HepG2 (cell line): ENCODE measurements at regions not wholly inside any gene's neighbourhood (a gene's known extent, or its start where the extent isn't known, plus 50 kb on each side); places are given as distances from the start of the nearest gene placed in this dataset.

ENCODE experiments used
- ATAC-seq: fragments of 200-7000 bp; cut with Tn5 transposase; 3 replicates; pipeline ENCODE4 v1.9.1; 2020; ENCODE audit warnings: mild to moderate bottlenecking, moderate library complexity
- BruUV-seq: library from RNA; stranded (reverse); fragments of 400-500 nt; replicated peaks from 2 replicates; lab custom pipeline; 2021; lab: Mats Ljungman, UMichigan
- CTCF ChIA-PET: fragments of 300-600 bp; formaldehyde crosslinking; extraction: SDS; loops from one replicate; lab custom pipeline; 2021; ENCODE audit warnings: low total read pairs, inconsistent platforms, low intra/inter-chr PET ratio; lab: Yijun Ruan, JAX
- POLR2A ChIA-PET: fragments of 350-600 bp; sonication (Branson Sonifier 250); formaldehyde crosslinking; loops from one replicate; lab custom pipeline; 2020; ENCODE audit warnings: antibody characterized with exemption, inconsistent platforms; lab: Yijun Ruan, JAX
- DNase-seq: peaks from one replicate; pipeline ENCODE4 v3.0.0-alpha.2; 2015; ENCODE audit warnings: low spot score
- FAIRE-seq: peaks from 3 replicates; lab custom pipeline; 2011; peaks lifted over from hg19 to GRCh38; lab: Jason Lieb, UNC
- H2AFZ ChIP-seq: one replicate; pipeline ENCODE4 v1.6.1; 2011; ENCODE audit warnings: low read length, inconsistent platforms
- H3K27ac ChIP-seq: fragments of 300-600 bp; 3 replicates; pipeline ENCODE4 v1.8.0; 2011; ENCODE audit warnings: mixed run types, mild to moderate bottlenecking, mixed read lengths, low read length, inconsistent platforms; ENCODE audit not compliant: insufficient read depth; ENCODE audit errors: extremely low read length
- H3K27me3 ChIP-seq, 2 experiments: fragments of 200-600 bp in 1 of 2; 2 replicates in 1 of 2; 3 replicates in 1 of 2; pipeline versions ENCODE4 v1.6.0 to v1.8.0; 2011; ENCODE audit warnings: low read length in 2 of 2, mild to moderate bottlenecking in 2 of 2, moderate library complexity in 2 of 2, inconsistent platforms in 1 of 2; ENCODE audit not compliant: insufficient read depth in 2 of 2, control insufficient read depth in 1 of 2
- H3K36me3 ChIP-seq, 2 experiments: fragments of 200-600 bp in 1 of 2; replicated peaks in 1 of 2; 2 replicates in 1 of 2; 3 replicates in 1 of 2; pipeline versions ENCODE4 v1.5.1 to v1.8.0; 2011; ENCODE audit warnings: low read length in 2 of 2, inconsistent platforms in 1 of 2; ENCODE audit not compliant: insufficient read depth in 2 of 2, control insufficient read depth in 1 of 2
- H3K4me1 ChIP-seq: 2 replicates; pipeline ENCODE4 v1.5.1; 2012; ENCODE audit warnings: low read length, inconsistent platforms; ENCODE audit not compliant: insufficient read depth
- H3K4me2 ChIP-seq: 2 replicates; pipeline ENCODE4 v1.6.0; 2011; ENCODE audit warnings: low read depth, low read length, inconsistent platforms
- H3K4me3 ChIP-seq, 3 experiments: fragments of 200-600 bp in 1 of 3; sonication (generic), shearing (Covaris generic) in 1 of 3; replicated peaks in 1 of 3; 2 replicates each; pipeline ENCODE4 v1.5.1; 2011 to 2016; ENCODE audit warnings: low read length in 3 of 3, inconsistent platforms in 2 of 3, low read depth in 2 of 3, mild to moderate bottlenecking in 2 of 3, control low read depth in 1 of 3, mixed read lengths in 1 of 3; ENCODE audit not compliant: insufficient read depth in 1 of 3
- H3K79me2 ChIP-seq: one replicate; pipeline ENCODE4 v1.6.1; 2011; ENCODE audit warnings: low read length, inconsistent platforms; ENCODE audit not compliant: insufficient read depth
- H3K9ac ChIP-seq: 2 replicates; pipeline ENCODE4 v1.6.0; 2011; ENCODE audit warnings: mild to moderate bottlenecking, low read depth, low read length, inconsistent platforms; ENCODE audit not compliant: insufficient read depth
- H3K9me3 ChIP-seq: 2 replicates; pipeline ENCODE4 v1.5.1; 2012; ENCODE audit warnings: mild to moderate bottlenecking, low read length
- H4K20me1 ChIP-seq: 2 replicates; pipeline ENCODE4 v1.6.0; 2011; ENCODE audit warnings: inconsistent platforms, mild to moderate bottlenecking, low read length, moderate library complexity; ENCODE audit not compliant: insufficient read depth
- ATF6 ChIP-seq: sonication (generic); formaldehyde crosslinking; conservative IDR thresholded peaks from 2 replicates; pipeline ENCODE4 v1.4.0; 2020; ENCODE audit warnings: missing genetic modification reagents
- E2F5 ChIP-seq: sonication (generic); formaldehyde crosslinking; conservative IDR thresholded peaks from 2 replicates; pipeline ENCODE4 v1.4.0; 2020; ENCODE audit warnings: missing genetic modification reagents
- GATAD1 ChIP-seq: IDR thresholded peaks from 2 replicates; pipeline ENCODE4 v1.6.1; 2016; ENCODE audit warnings: missing genetic modification reagents, missing compliant biosample characterization
- GZF1 ChIP-seq: sonication (generic); formaldehyde crosslinking; IDR thresholded peaks from 2 replicates; pipeline ENCODE4 v1.5.1; 2020; ENCODE audit warnings: mild to moderate bottlenecking, missing genetic modification reagents
- HNF4A ChIP-seq: sonication (generic); formaldehyde crosslinking; IDR thresholded peaks from 2 replicates; pipeline ENCODE4 v1.4.0; 2020; ENCODE audit warnings: missing genetic modification reagents
- KAT2B ChIP-seq: fragments of 150-350 bp; IDR thresholded peaks from 2 replicates; pipeline ENCODE4 v1.6.1; 2014; ENCODE audit warnings: low read depth, low read length, borderline replicate concordance
- MAFK ChIP-seq, 2 experiments: IDR thresholded peaks in 1 of 2; conservative IDR thresholded peaks in 1 of 2; 2 replicates each; pipeline ENCODE4 v1.6.1; 2011; ENCODE audit warnings: improper control_type of control experiment in 2 of 2, low read length in 2 of 2
- MATR3 ChIP-seq: sonication (generic); formaldehyde crosslinking; IDR thresholded peaks from 2 replicates; pipeline ENCODE4 v1.4.0; 2020; ENCODE audit warnings: missing genetic modification reagents
- NFRKB ChIP-seq: fragments of 450-650 bp; IDR thresholded peaks from 2 replicates; pipeline ENCODE4 v1.6.1; 2017
- NR1H2 ChIP-seq: sonication (generic); formaldehyde crosslinking; IDR thresholded peaks from 2 replicates; pipeline ENCODE4 v1.8.1; 2022; ENCODE audit warnings: low read depth, missing genetic modification reagents, borderline replicate concordance
- NRL ChIP-seq: sonication (generic); formaldehyde crosslinking; IDR thresholded peaks from 2 replicates; pipeline ENCODE4 v1.5.0; 2020; ENCODE audit warnings: missing genetic modification reagents, mild to moderate bottlenecking, moderate library complexity, borderline replicate concordance
- ZBTB25 ChIP-seq: IDR thresholded peaks from 2 replicates; pipeline ENCODE4 v1.6.1; 2018; ENCODE audit warnings: missing genetic modification reagents
- ZNF329 ChIP-seq: sonication (generic); formaldehyde crosslinking; IDR thresholded peaks from 2 replicates; pipeline ENCODE4 v1.9.0; 2021; ENCODE audit warnings: low read depth, mild to moderate bottlenecking, missing genetic modification reagents
- ZNF513 ChIP-seq: sonication (generic); formaldehyde crosslinking; conservative IDR thresholded peaks from 2 replicates; pipeline ENCODE4 v1.5.0; 2020; ENCODE audit warnings: missing genetic modification reagents
- ZNF619 ChIP-seq: sonication (generic); formaldehyde crosslinking; IDR thresholded peaks from 2 replicates; pipeline ENCODE4 v1.4.0; 2020; ENCODE audit warnings: mild to moderate bottlenecking, missing genetic modification reagents
- ZNF672 ChIP-seq: sonication (generic); formaldehyde crosslinking; IDR thresholded peaks from 2 replicates; pipeline ENCODE4 v1.8.1; 2022; ENCODE audit warnings: missing genetic modification reagents
- ZNF841 ChIP-seq: sonication (generic); formaldehyde crosslinking; IDR thresholded peaks from 2 replicates; pipeline ENCODE4 v1.8.1; 2023; ENCODE audit warnings: missing genetic modification reagents, borderline replicate concordance
- ZSCAN20 ChIP-seq: sonication (generic); formaldehyde crosslinking; IDR thresholded peaks from 2 replicates; pipeline ENCODE4 v1.4.0; 2020; ENCODE audit warnings: missing genetic modification reagents, mild to moderate bottlenecking, borderline replicate concordance
- WGBS: methylation state at CpG from one replicate; pipeline ENCODE4 v1.1.6; 2017; ENCODE audit warnings: low lambda C conversion rate; 5-methylcytosine and 5-hydroxymethylcytosine counted together
- in situ Hi-C: cut with HindIII; loops from 2 replicates; pipeline ENCODE4 v1.10.0; 2017; ENCODE audit warnings: low pct_unique_long_range_greater_than_20kb; ENCODE audit not compliant: extremely low pct_ligation_motif_present
- intact Hi-C: fragments of 100-400 bp; cut with micrococcal nuclease; formaldehyde crosslinking; loops from one replicate; pipeline ENCODE4 v1.10.0; 2022; ENCODE audit not compliant: unreplicated experiment
- TF ChIP-seq, protein P1 (sequence below): sonication (generic); formaldehyde crosslinking; IDR thresholded peaks from 2 replicates; pipeline ENCODE4 v1.4.0; 2020; ENCODE audit warnings: missing genetic modification reagents, mild to moderate bottlenecking, borderline replicate concordance

- in situ Hi-C loops, result no loop called here
- no peak for ATAC-seq
- no peak overlapping the region for H3K9ac ChIP-seq
- 0% methylated on average over 2 of the region's 2 CpGs for WGBS
- H3K27me3 ChIP-seq, result no peaks in the 10 kb centered on the region
- no peaks in the 10 kb centered on the region for H4K20me1 ChIP-seq
- no peak overlapping the region for H2AFZ ChIP-seq
- no peak for FAIRE-seq
- H3K9me3 ChIP-seq, result peaks cover 70% of the 10 kb centered on the region
- intact Hi-C loops, result no loop called here
- H3K4me3 ChIP-seq, result no peak overlapping the region
- POLR2A ChIA-PET, result no interaction called here
- CTCF ChIA-PET, result no interaction called here
- no peak for DNase-seq
- no peaks in the 10 kb centered on the region for H3K4me1 ChIP-seq
- H3K36me3 ChIP-seq, result no peaks in the 10 kb centered on the region
- no peak overlapping the region for H3K4me2 ChIP-seq
- no TSS peak for BruUV-seq
- H3K27ac ChIP-seq, result no peak overlapping the region
- H3K79me2 ChIP-seq, result no peaks in the 10 kb centered on the region
- TF ChIP-seq KAT2B, result no peak
- no peak for TF ChIP-seq ZSCAN20
- TF ChIP-seq ZNF619, result no peak
- no peak for TF ChIP-seq GZF1 (CRISPR knock-in tag)
- TF ChIP-seq GATAD1, result no peak
- TF ChIP-seq HNF4A (CRISPR knock-in tag), result no peak
- no peak for TF ChIP-seq NR1H2 (CRISPR knock-in tag)
- TF ChIP-seq ZNF841, result no peak
- TF ChIP-seq NFRKB, result no peak
- no peak for TF ChIP-seq MATR3 (CRISPR knock-in tag)
- no peak for TF ChIP-seq NRL (CRISPR knock-in tag)
- no peak for TF ChIP-seq ZNF329 (CRISPR knock-in tag)
- TF ChIP-seq E2F5, result no peak
- TF ChIP-seq ZNF672, result no peak
- TF ChIP-seq, protein P1, sequence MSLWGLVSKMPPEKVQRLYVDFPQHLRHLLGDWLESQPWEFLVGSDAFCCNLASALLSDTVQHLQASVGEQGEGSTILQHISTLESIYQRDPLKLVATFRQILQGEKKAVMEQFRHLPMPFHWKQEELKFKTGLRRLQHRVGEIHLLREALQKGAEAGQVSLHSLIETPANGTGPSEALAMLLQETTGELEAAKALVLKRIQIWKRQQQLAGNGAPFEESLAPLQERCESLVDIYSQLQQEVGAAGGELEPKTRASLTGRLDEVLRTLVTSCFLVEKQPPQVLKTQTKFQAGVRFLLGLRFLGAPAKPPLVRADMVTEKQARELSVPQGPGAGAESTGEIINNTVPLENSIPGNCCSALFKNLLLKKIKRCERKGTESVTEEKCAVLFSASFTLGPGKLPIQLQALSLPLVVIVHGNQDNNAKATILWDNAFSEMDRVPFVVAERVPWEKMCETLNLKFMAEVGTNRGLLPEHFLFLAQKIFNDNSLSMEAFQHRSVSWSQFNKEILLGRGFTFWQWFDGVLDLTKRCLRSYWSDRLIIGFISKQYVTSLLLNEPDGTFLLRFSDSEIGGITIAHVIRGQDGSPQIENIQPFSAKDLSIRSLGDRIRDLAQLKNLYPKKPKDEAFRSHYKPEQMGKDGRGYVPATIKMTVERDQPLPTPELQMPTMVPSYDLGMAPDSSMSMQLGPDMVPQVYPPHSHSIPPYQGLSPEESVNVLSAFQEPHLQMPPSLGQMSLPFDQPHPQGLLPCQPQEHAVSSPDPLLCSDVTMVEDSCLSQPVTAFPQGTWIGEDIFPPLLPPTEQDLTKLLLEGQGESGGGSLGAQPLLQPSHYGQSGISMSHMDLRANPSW, result no peak
- no peak for TF ChIP-seq ATF6 (CRISPR knock-in tag)
- no peak for TF ChIP-seq MAFK (conservative IDR thresholded peaks at IDR 0.05 in 1 of 2, IDR thresholded peaks at IDR 0.05 in 1 of 2; ENCODE audit: low read length in 2 of 2)
- no peak for TF ChIP-seq ZBTB25 (CRISPR knock-in tag)
- TF ChIP-seq ZNF513 (CRISPR knock-in tag), result no peak
Observed at GRCh38 chr1:82932207-82932606, 1066.7 kb downstream of the TTLL7 start.
